Transverse colon (tissue), 4 donors: ENCODE measurements at regions not wholly inside any gene's neighbourhood (a gene's known extent, or its start where the extent isn't known, plus 50 kb on each side); places are given as distances from the start of the nearest gene placed in this dataset.

ENCODE experiments used
- DNase-seq: peaks from one replicate; pipeline ENCODE4 v3.0.0-alpha.2; 2019
- H3K27ac ChIP-seq, 4 donors: fragments of 200-600 bp; sonication (generic); 2 replicates each; pipeline ENCODE4 v1.5.1; 2016 to 2018; ENCODE audit warnings: inconsistent platforms in 4 of 4
- H3K27me3 ChIP-seq: fragments of 200-600 bp; sonication (generic); 2 replicates; pipeline ENCODE4 v1.5.1; 2017; ENCODE audit warnings: inconsistent platforms
- H3K36me3 ChIP-seq, 4 donors: fragments of 200-600 bp; sonication (generic); 2 replicates each; pipeline ENCODE4 v1.5.1; 2017 to 2019; ENCODE audit warnings: inconsistent platforms in 4 of 4
- H3K4me1 ChIP-seq, 4 donors: fragments of 200-600 bp; sonication (generic); 2 replicates each; pipeline ENCODE4 v1.5.1; 2017 to 2020; ENCODE audit warnings: inconsistent platforms in 4 of 4
- H3K4me3 ChIP-seq, 4 donors: fragments of 200-600 bp; sonication (generic); 1 replicate in 1 of 4; 2 replicates in 3 of 4; pipeline versions ENCODE4 v1.5.1 to v1.6.1; 2017 to 2019; ENCODE audit warnings: inconsistent platforms in 4 of 4
- H3K9me3 ChIP-seq, 2 donors: fragments of 200-600 bp; sonication (generic); 2 replicates each; pipeline ENCODE4 v1.5.1; 2017 to 2019; ENCODE audit warnings: inconsistent platforms in 2 of 2
- EP300 ChIP-seq: sonication (generic); formaldehyde crosslinking; IDR thresholded peaks from one replicate; pipeline ENCODE4 v1.6.1; 2017; ENCODE audit warnings: antibody characterized with exemption, low read depth
- POLR2A ChIP-seq: fragments of 450-650 bp; IDR thresholded peaks from one replicate; pipeline ENCODE4 v1.6.1; 2016; ENCODE audit warnings: antibody characterized with exemption, mild to moderate bottlenecking, moderate library complexity
- POLR2AphosphoS5 ChIP-seq, 3 donors: sonication (generic); formaldehyde crosslinking; IDR thresholded peaks; one replicate each; pipeline ENCODE4 v1.6.1; 2016; ENCODE audit warnings: antibody characterized with exemption in 3 of 3
- WGBS, 2 donors: methylation state at CpG; one replicate each; pipeline ENCODE4 v1.1.5; 2018; ENCODE audit warnings: low coverage in 1 of 2; 5-methylcytosine and 5-hydroxymethylcytosine counted together
- in situ Hi-C, 4 donors: fragments of 200-750 bp; cut with MboI; loops; one replicate each; pipeline versions ENCODE4 v1.15.0 to v1.15.1; 2017; ENCODE audit warnings: low sequenced_read_pairs in 3 of 4, low pct_ligation_motif_present in 1 of 4, low pct_unique_long_range_greater_than_20kb in 1 of 4
- intact Hi-C: fragments of 100-400 bp; cut with DNase I; formaldehyde crosslinking; loops from one replicate; pipeline ENCODE4 v1.15.1; 2023; ENCODE audit warnings: low total_unique reads
- TF ChIP-seq, protein P1 (sequence below), 5 experiments: fragments of 200-600 bp in 3 of 5; fragments of 450-650 bp in 2 of 5; sonication (generic) in 3 of 5; IDR thresholded peaks; 1 replicate in 2 of 5; 2 replicates in 3 of 5; pipeline ENCODE4 v1.5.1; 2016 to 2017; ENCODE audit warnings: antibody characterized with exemption in 5 of 5, inconsistent platforms in 3 of 5, mild to moderate bottlenecking in 2 of 5, moderate library complexity in 1 of 5

GRCh38 chr17:69812240-69812837 lies 262.7 kb upstream of the KCNJ16 start:
- WGBS, 2 donors, result 42 to 69% methylated on average over 2 to 4 of the region's 4 CpGs
- H3K36me3 ChIP-seq, result no peaks in the 10 kb centered on the region
- H3K4me3 ChIP-seq, result no peak overlapping the region
- H3K4me1 ChIP-seq, result no peaks in the 10 kb centered on the region
- intact Hi-C loops, result loop anchor here (10.0 kb wide), 1 partner anchor 248 kb away; no protein-coding TSS in a partner anchor
- TF ChIP-seq POLR2A (no peak), POLR2AphosphoS5 (IDR thresholded peaks at IDR 0.05) (no peak), EP300 (no peak)
- TF ChIP-seq, protein P1, sequence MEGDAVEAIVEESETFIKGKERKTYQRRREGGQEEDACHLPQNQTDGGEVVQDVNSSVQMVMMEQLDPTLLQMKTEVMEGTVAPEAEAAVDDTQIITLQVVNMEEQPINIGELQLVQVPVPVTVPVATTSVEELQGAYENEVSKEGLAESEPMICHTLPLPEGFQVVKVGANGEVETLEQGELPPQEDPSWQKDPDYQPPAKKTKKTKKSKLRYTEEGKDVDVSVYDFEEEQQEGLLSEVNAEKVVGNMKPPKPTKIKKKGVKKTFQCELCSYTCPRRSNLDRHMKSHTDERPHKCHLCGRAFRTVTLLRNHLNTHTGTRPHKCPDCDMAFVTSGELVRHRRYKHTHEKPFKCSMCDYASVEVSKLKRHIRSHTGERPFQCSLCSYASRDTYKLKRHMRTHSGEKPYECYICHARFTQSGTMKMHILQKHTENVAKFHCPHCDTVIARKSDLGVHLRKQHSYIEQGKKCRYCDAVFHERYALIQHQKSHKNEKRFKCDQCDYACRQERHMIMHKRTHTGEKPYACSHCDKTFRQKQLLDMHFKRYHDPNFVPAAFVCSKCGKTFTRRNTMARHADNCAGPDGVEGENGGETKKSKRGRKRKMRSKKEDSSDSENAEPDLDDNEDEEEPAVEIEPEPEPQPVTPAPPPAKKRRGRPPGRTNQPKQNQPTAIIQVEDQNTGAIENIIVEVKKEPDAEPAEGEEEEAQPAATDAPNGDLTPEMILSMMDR (IDR thresholded peaks at IDR 0.05), result no peak
- H3K9me3 ChIP-seq, result no peaks in the 10 kb centered on the region
- H3K27ac ChIP-seq, result no peak overlapping the region
- H3K27me3 ChIP-seq, result no peaks in the 10 kb centered on the region
- in situ Hi-C loops, result no loop called here
- no peak for DNase-seq

- DNase-seq, result no peak
- H3K27me3 ChIP-seq, result no peaks in the 10 kb centered on the region
- in situ Hi-C loops (no loop called here), intact Hi-C loops (loop anchor here (10.0 kb wide), 1 partner anchor 249 kb away; no protein-coding TSS in a partner anchor)
- H3K4me1 ChIP-seq, result no peaks in the 10 kb centered on the region
- H3K9me3 ChIP-seq, result no peaks in the 10 kb centered on the region
- H3K4me3 ChIP-seq, result no peak overlapping the region
- H3K27ac ChIP-seq, result no peak overlapping the region
- 80 to 83% methylated on average over 1 to 2 of the region's 2 CpGs for WGBS, 2 donors
- H3K36me3 ChIP-seq, result no peaks in the 10 kb centered on the region
- TF ChIP-seq EP300, result no peak
- TF ChIP-seq, protein P1 (IDR thresholded peaks at IDR 0.05), result no peak
- no peak for TF ChIP-seq POLR2A
- no peak for TF ChIP-seq POLR2AphosphoS5 (IDR thresholded peaks at IDR 0.05)
These were observed 261.0 kb upstream of the KCNJ16 start for GRCh38 chr17:69814031-69814430.

GRCh38 chr17:69815406-69815805 lies 259.6 kb upstream of the KCNJ16 start:
- no peaks in the 10 kb centered on the region for H3K9me3 ChIP-seq
- no peak overlapping the region for H3K4me3 ChIP-seq
- in situ Hi-C loops (no loop called here), intact Hi-C loops (loop anchor here (10.0 kb wide), 1 partner anchor 251 kb away; no protein-coding TSS in a partner anchor)
- no peaks in the 10 kb centered on the region for H3K4me1 ChIP-seq
- no peaks in the 10 kb centered on the region for H3K27me3 ChIP-seq
- no peak for DNase-seq
- no peaks in the 10 kb centered on the region for H3K36me3 ChIP-seq
- TF ChIP-seq, protein P1 (IDR thresholded peaks at IDR 0.05), result no peak
- TF ChIP-seq POLR2A (no peak), EP300 (no peak), POLR2AphosphoS5 (IDR thresholded peaks at IDR 0.05) (no peak)
- WGBS, 2 donors, result 67 to 84% methylated on average over 4 of the region's 4 CpGs
- no peak overlapping the region for H3K27ac ChIP-seq

DNA sequence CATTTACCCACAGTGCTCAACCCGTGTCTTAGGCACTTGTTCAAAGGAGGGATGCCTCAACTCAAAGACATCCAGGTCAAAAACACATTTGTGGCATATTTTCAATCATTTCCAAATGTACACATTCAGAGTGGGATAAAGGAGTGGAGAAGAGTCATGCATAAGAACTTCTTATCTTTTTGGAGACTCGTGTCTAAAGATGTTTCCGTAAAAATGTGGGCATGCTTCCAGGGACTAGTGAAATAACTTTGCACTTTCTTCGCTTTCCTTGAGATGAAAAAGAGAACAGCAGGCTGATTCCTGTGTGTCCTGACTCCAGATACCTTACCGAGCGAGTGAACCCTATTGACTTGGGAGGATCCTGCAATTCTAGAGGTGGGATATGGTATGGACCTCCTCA lies 256.6 kb upstream of the KCNJ16 start:
- H3K9me3 ChIP-seq, result no peaks in the 10 kb centered on the region

More for the DNA sequence above, 256.6 kb upstream of the KCNJ16 start:
- in situ Hi-C loops, result no loop called here
- Histone ChIP-seq H3K36me3 (no peaks in the 10 kb centered on the region), H3K27me3 (no peaks in the 10 kb centered on the region), H3K27ac (no peak overlapping the region), H3K4me3 (no peak overlapping the region), H3K4me1 (no peaks in the 10 kb centered on the region)
- DNase-seq, result no peak
- no peak for TF ChIP-seq EP300
- TF ChIP-seq POLR2AphosphoS5 (IDR thresholded peaks at IDR 0.05), result no peak
- no peak for TF ChIP-seq POLR2A
- TF ChIP-seq, protein P1 (IDR thresholded peaks at IDR 0.05), result no peak
- WGBS, 2 donors, result 65 to 68% methylated on average over 5 to 6 of the region's 6 CpGs
- intact Hi-C loops, result loop anchor here (10.0 kb wide), 1 partner anchor 254 kb away; no protein-coding TSS in a partner anchor
